ELR (cell line): ENCODE measurements at regions not wholly inside any gene's neighbourhood (a gene's known extent, or its start where the extent isn't known, plus 50 kb on each side); places are given as distances from the start of the nearest gene placed in this dataset.

Source experiments
- DNase-seq: peaks from one replicate; pipeline ENCODE4 v3.0.0-alpha.2; 2015; ENCODE audit warnings: low read depth

DNA sequence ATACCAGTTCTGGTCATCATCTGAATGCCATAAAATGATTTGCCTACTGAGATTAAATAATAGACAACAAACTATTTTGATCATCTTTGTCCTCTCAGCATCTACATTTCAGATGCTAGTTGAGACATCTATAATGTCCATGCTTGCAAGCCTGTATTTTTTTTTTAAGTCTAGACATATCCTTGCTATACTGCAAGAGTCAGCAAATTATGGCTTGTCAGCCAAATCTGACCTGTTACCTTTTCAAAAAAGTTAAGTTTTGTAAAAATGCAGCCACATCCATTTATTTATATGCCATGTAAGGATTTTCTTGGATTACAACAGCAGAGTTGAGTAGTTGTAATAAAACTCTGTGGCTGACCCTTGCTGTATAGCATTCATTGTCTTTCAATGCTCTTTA, 1355.7 kb upstream of the FAM98A start:
- DNase-seq: no peak

GRCh38 chr2:34950797-34951196, 1351.7 kb upstream of the FAM98A start:
- no peak for DNase-seq

DNA sequence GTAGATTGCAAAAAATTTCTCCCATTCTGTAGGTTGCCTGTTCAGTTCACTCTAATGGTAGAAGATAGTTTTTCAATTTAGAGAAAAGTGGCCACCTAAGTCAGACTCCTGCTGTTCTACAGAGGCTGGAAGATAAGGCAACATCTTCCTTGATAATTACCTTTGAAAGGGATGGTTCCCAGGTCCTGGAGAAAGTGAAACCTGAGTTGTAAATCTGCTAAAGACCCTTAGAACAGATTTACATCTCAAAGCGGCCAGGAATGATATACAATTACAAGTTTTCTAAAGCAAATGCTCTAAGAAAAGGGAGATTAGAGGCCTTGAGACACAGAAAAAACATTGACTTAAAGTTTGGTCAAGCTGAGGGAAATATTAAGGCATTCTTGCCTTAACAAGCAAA, 1350.2 kb upstream of the FAM98A start:
- no peak for DNase-seq

DNA sequence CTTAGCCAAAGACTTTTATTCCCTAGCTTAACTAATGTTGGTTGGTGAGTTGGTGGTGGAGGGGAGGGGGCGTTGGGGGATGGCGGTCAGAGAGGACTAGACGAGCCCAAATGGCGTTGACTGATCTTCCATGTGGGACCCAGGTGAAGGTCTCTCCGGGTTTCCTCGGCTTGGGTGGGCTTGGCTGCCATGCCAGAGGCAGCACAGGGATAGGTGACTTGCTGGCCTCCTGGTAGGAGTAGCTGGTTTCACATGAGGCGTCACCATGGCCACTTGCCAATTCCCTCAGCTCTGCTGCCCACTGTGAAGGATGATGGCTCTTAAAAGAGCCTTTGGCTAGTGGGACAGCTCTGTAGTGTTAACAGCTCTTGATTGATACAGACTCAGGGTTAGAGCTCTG, 1337.0 kb upstream of the FAM98A start:
- no peak for DNase-seq

DNA sequence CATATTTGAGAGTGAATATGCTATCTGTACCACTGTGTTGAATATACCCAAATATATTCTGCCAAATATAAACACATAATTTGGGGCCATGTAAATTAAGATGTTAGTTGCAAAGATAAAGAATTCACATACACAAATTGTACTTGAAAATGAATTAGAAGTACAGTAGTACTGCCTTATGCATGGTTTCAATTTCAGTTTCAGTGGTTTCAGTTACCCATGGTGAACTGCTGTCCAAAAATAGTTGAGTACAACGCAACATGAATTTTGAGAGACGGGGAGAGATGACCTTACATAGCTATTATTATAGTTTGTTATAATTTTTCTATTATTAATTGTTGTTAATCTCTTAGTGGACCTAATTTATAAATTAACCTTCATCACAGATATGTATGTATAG, 1313.0 kb upstream of the FAM98A start:
- DNase-seq: no peak

DNA sequence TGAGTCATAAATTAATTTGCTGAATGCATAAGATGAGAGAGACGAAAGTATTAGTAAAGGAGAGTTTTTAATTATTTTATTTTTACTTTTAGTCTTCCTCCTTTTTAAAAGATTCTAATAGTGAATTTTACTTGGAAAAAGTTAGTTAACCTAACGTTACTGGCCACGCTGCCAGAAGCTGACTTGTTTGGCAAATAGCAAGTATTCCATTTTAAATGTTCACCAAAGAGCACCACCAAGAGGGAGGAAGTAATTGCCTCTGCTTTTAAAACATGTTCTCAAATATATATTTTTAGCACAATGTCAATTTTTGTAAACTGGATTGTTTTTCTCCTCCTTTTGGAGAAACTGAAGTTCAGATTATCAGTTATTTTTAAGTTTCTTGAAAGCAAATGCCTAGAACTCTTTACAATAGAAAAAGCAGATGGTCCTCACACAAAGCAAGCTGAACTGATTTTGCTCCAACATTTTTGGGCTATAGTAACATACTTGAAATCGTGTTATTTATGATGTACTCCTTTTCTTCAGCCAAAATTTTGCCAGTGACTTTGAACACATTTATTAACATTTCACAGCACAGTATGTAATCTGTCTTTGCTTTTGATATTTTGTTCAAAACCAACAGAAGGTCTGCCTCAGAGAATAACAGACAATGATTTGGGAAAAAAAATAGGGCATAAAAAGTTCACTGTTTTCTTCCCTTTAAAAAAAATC, 1311.0 kb upstream of the FAM98A start:
- no peak for DNase-seq

DNA sequence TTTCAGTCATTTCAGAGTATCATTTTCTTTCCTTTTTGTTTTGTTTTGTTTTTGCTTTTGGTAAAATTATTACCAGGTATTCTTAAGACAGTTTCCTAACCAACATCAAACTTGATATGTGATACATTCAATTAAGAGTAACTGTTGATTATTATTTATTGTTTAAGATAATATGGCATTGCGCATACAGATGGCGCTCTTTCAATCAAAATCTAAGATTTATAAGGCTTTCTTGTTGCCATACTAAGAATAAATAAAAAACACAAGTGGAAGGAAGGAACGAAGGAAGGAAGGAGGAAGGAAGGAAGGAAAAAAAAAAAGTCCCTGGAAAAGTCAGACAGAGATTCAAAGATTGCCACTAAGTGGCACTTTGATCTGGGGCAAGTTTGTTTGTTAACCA, 1308.7 kb upstream of the FAM98A start:
- DNase-seq: no peak

DNA sequence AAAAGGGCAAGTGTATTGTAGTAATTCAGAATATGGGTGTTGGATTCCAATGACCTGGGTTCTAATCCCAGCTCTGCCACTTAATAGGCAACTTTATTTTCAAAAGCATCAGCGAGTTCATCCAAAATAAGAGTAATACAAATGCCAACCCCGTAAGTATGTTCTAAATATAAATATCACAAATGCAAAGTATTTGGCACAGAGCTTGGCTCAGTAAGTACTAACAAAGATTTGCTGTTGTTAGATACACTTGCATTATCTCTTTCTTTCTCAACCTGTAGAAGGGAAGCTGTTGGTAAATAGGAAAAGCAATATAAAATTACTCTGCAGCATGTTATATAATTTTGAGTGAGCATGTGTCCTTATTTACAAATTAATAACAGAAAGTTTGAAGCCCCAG, 1302.6 kb upstream of the FAM98A start:
- no peak for DNase-seq

DNA sequence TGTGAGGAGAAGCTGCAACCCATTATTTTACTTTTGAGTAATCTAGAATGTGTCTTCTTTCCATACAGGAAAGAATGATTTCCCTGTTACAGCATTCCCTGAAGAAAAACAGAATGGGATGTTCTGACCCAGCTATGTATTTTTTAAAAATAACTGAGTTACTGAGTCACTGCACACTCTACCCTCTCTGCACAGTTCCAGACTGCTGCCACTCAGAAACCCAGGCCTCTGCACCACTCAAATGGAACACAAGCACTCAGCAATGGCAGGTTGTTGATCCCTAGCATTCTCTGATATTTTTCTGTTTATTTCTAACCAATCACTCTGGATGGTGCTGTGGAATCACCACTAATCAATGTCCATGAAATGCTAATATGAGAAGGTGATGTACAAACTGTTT, 1300.0 kb upstream of the FAM98A start:
- DNase-seq: no peak

GRCh38 chr2:34892766-34893165, 1293.7 kb upstream of the FAM98A start:
- DNase-seq: no peak

- no peak for DNase-seq
Observed at GRCh38 chr2:34892256-34892655, 1293.2 kb upstream of the FAM98A start.

DNA sequence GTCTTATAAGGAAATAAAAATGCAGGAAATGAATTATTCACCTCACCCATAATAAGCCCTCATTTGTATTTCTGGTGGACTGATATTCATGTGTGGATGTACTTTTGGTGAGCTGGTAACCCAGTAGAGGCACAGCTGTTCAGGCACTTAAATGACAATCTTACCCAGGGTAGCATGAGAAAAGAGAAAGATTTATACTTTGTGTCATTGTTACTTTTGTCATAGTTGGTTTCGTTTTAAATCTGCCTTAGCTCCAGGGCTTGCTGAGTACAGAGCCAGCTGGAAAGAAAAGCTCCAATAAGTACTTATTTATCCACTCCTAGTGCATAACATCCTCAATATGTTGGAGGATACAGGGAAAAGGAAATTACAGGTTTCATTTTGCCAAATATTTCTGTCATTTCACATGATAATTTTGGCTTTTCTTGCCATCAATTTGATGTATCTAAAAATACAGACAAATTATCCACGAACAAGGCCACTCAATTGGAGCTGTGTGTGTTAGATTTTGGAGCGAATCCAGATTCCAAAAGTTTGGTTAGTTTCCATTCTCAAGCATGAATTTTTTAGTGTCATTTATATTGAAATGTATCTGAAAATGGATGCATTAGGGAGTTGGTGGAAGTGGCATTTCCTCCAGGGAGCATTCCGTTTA, 1276.1 kb upstream of the FAM98A start:
- DNase-seq: no peak

DNA sequence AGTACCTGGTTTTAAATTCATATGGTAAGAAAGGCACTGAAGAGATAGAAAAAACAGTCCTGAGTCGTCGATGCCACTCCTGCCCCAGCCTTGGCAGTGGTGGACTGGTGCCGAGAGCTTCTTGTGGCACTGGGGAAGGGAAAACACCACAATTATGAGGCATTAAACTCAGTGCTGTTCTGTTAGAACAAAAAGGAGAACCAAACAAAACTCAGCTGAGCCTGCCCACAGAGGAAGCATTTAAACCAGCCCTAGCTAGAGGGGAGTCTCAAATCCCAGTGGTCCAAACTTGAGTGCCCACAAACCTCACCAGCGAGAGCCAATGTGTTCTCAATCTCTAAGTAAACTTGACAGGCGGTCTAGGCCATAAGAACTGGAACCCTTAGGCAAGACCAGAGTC, 1254.5 kb upstream of the FAM98A start:
- DNase-seq: no peak

- no peak for DNase-seq
Observed at GRCh38 chr2:34851804-34852203, 1252.7 kb upstream of the FAM98A start.

GRCh38 chr2:34849827-34850226, 1250.7 kb upstream of the FAM98A start:
- no peak for DNase-seq

DNA sequence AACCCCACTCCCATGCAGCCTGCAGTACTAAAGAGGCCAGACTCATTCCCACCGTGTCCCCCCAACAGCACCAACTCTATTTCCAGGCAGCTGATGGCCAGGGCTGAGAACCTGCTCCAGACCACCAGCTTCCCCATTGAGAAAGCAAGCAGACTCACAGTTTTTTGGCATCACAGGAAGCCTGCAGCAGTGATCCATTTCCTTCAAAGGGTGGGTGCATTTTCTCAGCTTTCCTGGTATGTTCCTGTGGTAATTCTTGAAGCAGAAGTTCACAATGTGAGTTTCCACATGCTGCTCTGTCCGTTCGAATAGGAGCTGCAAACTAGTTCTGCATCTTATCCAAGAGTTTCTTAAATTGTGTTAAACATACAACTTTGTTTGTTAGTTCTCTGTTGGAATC, 1249.6 kb upstream of the FAM98A start:
- DNase-seq: no peak

DNA sequence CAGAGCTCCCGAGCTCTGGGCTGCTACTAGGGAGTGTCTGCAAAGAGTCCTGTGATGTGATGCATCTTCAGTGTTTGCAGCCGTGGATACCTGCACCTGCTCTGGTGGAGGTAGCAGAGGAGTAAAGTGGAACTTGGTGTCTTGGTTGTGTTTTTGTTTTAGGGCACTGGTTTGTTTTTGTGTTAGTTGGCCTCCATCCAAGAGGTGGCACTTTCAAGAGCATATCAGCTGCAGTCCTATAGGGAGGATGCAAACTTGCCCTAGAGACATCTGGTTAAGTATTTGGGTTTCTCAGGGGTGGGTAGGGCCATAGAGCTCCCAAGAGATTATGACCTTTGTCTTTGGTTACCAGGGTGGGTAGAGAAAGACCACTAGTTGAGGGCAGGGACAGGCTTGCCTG, 1249.0 kb upstream of the FAM98A start:
- no peak for DNase-seq

- DNase-seq: no peak
Observed at GRCh38 chr2:34844629-34845028, 1245.5 kb upstream of the FAM98A start.

DNA sequence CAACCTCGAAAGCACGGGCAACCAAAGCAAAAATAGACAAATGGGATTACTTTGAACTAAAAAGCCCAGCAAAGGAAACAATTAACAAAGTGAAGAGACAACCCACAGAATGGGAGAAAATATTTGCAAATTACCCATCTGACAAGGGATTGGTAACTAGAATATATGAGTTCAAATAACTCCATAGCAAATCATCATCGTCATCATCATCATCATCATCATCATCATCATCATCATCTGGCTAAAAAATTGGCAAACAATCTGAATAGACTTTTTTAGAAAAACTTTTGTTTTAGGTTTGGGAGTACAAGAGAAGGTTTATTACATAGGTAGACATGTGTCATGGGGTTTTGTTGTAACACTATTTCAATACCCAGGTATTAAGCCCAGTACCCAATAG, 1239.3 kb upstream of the FAM98A start:
- DNase-seq: no peak

DNA sequence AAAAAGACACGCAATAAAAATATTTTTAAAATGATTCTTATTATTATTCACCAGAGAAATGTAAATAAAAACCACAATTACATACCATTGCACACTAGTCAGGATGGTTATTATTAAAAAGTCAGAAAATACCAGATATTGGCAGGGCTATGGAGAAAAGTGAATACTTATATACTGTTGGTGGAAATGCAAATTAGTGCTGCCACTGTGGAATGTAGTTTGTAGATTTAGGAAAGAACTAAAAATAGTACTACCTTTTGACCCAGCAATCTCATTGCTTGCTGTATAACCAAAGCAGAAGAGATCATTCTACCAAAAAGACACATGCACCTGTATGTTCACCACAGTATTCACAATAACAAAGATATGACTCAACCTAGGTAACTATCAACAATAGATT, 1237.3 kb upstream of the FAM98A start:
- DNase-seq: no peak

DNA sequence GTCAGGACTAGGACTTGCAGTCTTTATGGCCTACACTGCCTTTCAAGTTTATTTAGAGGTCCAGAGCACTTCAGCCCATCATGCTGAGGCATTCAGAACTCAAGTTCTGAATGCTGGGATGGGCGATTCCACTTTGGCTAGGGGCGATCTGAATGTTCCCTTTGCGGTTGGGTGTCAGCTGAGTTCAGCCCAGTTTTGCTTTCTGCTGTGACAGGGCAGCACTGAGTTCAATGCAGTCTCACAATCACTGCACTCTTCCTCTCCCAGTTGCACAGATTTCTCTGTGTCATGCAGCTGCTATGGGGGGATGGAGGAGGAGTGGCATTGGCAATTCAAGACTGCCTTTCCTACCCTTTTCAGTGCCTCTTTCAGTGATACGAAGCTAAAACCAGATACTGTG, 1232.0 kb upstream of the FAM98A start:
- DNase-seq: no peak

DNA sequence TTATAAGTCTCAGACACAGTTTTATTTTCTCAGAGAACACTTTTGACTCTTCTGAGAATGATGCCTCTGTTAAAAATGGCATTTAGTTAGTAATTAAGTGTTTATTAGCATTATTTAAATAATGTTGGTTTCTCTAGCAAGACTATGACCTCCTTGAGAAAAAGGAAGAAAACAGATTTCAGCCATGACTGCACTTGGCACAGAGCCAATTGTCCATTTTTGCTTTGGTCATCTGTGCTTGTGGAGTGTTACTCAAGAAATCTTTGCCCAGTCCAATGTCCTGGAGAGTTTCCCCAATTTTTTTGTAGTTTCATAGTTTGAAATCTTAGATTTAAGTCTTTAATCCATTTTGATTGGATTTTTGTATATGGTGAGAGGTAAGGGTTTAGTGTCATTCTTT, 1229.4 kb upstream of the FAM98A start:
- no peak for DNase-seq

GRCh38 chr2:34827398-34827797, 1228.3 kb upstream of the FAM98A start:
- DNase-seq: no peak

GRCh38 chr2:34825686-34826085, 1226.6 kb upstream of the FAM98A start:
- no peak for DNase-seq
